HG03064 (cell line): ENCODE measurements at regions not wholly inside any gene's neighbourhood (a gene's known extent, or its start where the extent isn't known, plus 50 kb on each side); places are given as distances from the start of the nearest gene placed in this dataset.

Experiments used
- ATAC-seq: cut with Tn5 transposase; IDR thresholded peaks from one replicate; pipeline ENCODE4 v1.9.1; 2021; ENCODE audit warnings: low read depth; ENCODE audit not compliant: unreplicated experiment

GRCh38 chr4:110949542-110949941 lies 326.7 kb upstream of the PITX2 start:
- no peak for ATAC-seq

- no peak for ATAC-seq
Measured at GRCh38 chr4:110950731-110951130, 327.9 kb upstream of the PITX2 start.

- ATAC-seq = no peak
Measured at GRCh38 chr4:110953191-110953590, 330.3 kb upstream of the PITX2 start.

GRCh38 chr4:110953898-110954297 lies 331.0 kb upstream of the PITX2 start:
- ATAC-seq = no peak

- ATAC-seq = no peak
Measured at GRCh38 chr4:110955748-110956147, 332.9 kb upstream of the PITX2 start.

- no peak for ATAC-seq
Measured at GRCh38 chr4:110959041-110959643, 336.3 kb upstream of the PITX2 start.

GRCh38 chr4:110961066-110961465 lies 338.2 kb upstream of the PITX2 start:
- no peak for ATAC-seq

GRCh38 chr4:110962616-110963015 lies 339.7 kb upstream of the PITX2 start:
- no peak for ATAC-seq

GRCh38 chr4:110963662-110964280 lies 340.9 kb upstream of the PITX2 start:
- ATAC-seq = no peak

GRCh38 chr4:110967936-110968335 lies 345.1 kb upstream of the PITX2 start:
- ATAC-seq = no peak

- no peak for ATAC-seq
Measured at GRCh38 chr4:110970642-110971041, 347.8 kb upstream of the PITX2 start.

GRCh38 chr4:110975338-110975737 lies 352.5 kb upstream of the PITX2 start:
- no peak for ATAC-seq

- ATAC-seq = no peak
Measured at GRCh38 chr4:110977554-110977953, 354.7 kb upstream of the PITX2 start.

GRCh38 chr4:110978761-110979160 lies 355.9 kb upstream of the PITX2 start:
- no peak for ATAC-seq

- no peak for ATAC-seq
Measured at GRCh38 chr4:110982486-110982885, 359.6 kb upstream of the PITX2 start.

- ATAC-seq = no peak
Measured at GRCh38 chr4:110988722-110989121, 365.8 kb upstream of the PITX2 start.

GRCh38 chr4:110989125-110989524 lies 366.2 kb upstream of the PITX2 start:
- no peak for ATAC-seq

- ATAC-seq = no peak
Measured at GRCh38 chr4:110994781-110995180, 371.9 kb upstream of the PITX2 start.

- no peak for ATAC-seq
Measured at GRCh38 chr4:110998320-110998719, 375.4 kb upstream of the PITX2 start.

GRCh38 chr4:111011458-111011857 lies 388.6 kb upstream of the PITX2 start:
- no peak for ATAC-seq

- ATAC-seq = no peak
Measured at GRCh38 chr4:111013846-111014245, 391.0 kb upstream of the PITX2 start.

- ATAC-seq = no peak
Measured at GRCh38 chr4:111014537-111014936, 391.7 kb upstream of the PITX2 start.

- no peak for ATAC-seq
Measured at GRCh38 chr4:111016416-111016815, 393.5 kb upstream of the PITX2 start.
